OCI-LY3 (cell line): ENCODE measurements at regions not wholly inside any gene's neighbourhood (a gene's known extent, or its start where the extent isn't known, plus 50 kb on each side); places are given as distances from the start of the nearest gene placed in this dataset.

ENCODE experiments used
- EZH2phosphoT487 ChIP-seq: fragments of 200-600 bp; shearing (Covaris generic); IDR thresholded peaks from 2 replicates; pipeline ENCODE4 v1.6.1; 2018; ENCODE audit warnings: antibody characterized with exemption, mixed run types, low read depth
- TF ChIP-seq, protein P1 (sequence below): fragments of 200-600, 300-600 bp; sonication (generic); IDR thresholded peaks from 2 replicates; pipeline ENCODE4 v1.5.1; 2014; ENCODE audit warnings: antibody characterized with exemption, low read length, low read depth

DNA sequence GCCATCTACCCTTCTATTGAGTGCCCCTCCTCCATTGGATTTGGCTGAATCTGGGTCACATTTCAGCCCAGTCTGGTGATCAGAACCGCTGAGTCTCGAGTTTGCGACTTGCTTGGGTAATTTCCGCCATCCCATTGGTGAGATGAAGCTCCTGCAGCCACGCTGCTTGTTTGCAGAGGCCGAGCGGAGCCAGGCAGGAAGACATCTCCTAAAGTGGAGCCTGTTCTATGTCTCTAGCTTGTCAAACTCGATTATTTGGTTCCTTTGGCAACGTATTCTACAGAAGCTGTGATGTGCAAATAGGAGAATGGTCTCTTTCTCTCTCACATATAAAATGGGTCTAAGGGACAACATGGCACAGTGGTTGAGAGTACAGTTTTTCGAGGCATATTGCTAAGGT, 206.8 kb upstream of the PLXNA2 start:
- TF ChIP-seq, protein P1, sequence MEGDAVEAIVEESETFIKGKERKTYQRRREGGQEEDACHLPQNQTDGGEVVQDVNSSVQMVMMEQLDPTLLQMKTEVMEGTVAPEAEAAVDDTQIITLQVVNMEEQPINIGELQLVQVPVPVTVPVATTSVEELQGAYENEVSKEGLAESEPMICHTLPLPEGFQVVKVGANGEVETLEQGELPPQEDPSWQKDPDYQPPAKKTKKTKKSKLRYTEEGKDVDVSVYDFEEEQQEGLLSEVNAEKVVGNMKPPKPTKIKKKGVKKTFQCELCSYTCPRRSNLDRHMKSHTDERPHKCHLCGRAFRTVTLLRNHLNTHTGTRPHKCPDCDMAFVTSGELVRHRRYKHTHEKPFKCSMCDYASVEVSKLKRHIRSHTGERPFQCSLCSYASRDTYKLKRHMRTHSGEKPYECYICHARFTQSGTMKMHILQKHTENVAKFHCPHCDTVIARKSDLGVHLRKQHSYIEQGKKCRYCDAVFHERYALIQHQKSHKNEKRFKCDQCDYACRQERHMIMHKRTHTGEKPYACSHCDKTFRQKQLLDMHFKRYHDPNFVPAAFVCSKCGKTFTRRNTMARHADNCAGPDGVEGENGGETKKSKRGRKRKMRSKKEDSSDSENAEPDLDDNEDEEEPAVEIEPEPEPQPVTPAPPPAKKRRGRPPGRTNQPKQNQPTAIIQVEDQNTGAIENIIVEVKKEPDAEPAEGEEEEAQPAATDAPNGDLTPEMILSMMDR: no peak
- TF ChIP-seq EZH2phosphoT487: no peak
